ENCODE measurements at regions not wholly inside any gene's neighbourhood (a gene's known extent, or its start where the extent isn't known, plus 50 kb on each side); places are given as distances from the start of the nearest gene placed in this dataset.

DNA sequence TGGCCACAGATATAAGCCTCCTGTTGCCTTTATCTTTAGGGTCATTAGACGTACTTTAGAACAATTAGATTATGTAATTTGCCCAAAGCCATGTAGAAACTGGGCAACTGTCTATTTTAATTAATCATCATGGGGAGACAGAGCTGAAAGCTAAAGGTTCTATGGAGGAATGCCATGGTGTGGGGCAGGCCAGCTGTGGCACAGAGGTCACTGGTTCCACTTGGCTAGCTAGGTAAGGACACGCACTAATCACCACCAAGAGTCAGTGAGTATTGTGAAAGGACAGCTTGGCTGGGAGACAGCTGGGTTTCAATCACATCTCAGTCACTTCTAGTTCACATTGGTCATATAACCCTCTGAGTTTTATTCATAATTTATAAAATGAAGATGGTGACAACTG is 81.7 kb downstream of the HMHB1 start:
- no TSS peak for BruUV-seq (replicated peaks)

DNA sequence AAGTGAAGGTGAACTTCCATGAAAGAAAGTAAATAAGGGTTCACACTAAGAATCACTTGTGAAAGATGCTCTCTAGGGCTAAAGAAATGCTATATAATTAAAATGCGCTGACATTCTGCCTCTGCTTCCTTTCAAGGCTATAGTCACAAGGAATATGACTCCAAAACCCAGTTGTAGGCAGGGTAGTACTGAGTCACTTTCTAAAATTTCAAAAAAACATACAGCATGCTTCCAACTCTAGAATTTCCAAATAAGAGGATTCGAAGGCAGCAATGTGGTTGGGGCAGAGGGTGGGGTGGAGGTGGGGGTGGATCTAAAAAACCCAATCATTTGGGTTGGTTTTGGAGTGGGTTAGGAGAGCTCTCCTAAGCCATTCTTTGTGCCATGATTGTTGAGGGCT is 84.6 kb downstream of the HMHB1 start:
- ChIA-PET CTCF (interaction anchor here (0.5 kb wide), 1 partner anchor 714 kb away, joined by 5 read pairs; no protein-coding TSS in a partner anchor), POLR2A (ENCODE audit: unreplicated experiment) (no interaction called here)
- Histone ChIP-seq H3K9ac (ENCODE audit: low read length) (no peak overlapping the region), H3K36me3 (ENCODE audit: low read depth, low read length) (no peaks in the 10 kb centered on the region), H3K4me1 (ENCODE audit: insufficient read depth, low read length) (peaks cover 38% of the 10 kb centered on the region), H3K27me3 (ENCODE audit: low read length) (no peaks in the 10 kb centered on the region), H3K4me3 (ENCODE audit: low read length) (no peak overlapping the region), H3K4me2 (ENCODE audit: low read length) (no peak overlapping the region), H3K79me2 (ENCODE audit: low read length) (no peaks in the 10 kb centered on the region), H3K9me2 (replicated peaks; ENCODE audit: low read length) (no peaks in the 10 kb centered on the region), H2AFZ (ENCODE audit: low read length) (no peak overlapping the region), H3K27ac (ENCODE audit: low read length) (peak overlapping the region; percentile 37), H3K9me3 (ENCODE audit: low read length) (no peaks in the 10 kb centered on the region), H3F3A (ENCODE audit: low read length, unreplicated experiment) (no peaks in the 10 kb centered on the region), H4K20me1 (ENCODE audit: low read length) (no peaks in the 10 kb centered on the region)
- BruUV-seq (replicated peaks): no TSS peak
- no peak for ATAC-seq
- intact Hi-C loops (cut with micrococcal nuclease): loop anchor here (10.0 kb wide), 1 partner anchor 248 kb away; no protein-coding TSS in a partner anchor
- no peak for DNase-seq
- TF ChIP-seq EZH2 (IDR thresholded peaks at IDR 0.05; ENCODE audit: low read length, unreplicated experiment) (no peak), EZH2phosphoT487 (IDR thresholded peaks at IDR 0.05; ENCODE audit: borderline replicate concordance, low read length) (no peak)
- TF ChIP-seq, protein P1, sequence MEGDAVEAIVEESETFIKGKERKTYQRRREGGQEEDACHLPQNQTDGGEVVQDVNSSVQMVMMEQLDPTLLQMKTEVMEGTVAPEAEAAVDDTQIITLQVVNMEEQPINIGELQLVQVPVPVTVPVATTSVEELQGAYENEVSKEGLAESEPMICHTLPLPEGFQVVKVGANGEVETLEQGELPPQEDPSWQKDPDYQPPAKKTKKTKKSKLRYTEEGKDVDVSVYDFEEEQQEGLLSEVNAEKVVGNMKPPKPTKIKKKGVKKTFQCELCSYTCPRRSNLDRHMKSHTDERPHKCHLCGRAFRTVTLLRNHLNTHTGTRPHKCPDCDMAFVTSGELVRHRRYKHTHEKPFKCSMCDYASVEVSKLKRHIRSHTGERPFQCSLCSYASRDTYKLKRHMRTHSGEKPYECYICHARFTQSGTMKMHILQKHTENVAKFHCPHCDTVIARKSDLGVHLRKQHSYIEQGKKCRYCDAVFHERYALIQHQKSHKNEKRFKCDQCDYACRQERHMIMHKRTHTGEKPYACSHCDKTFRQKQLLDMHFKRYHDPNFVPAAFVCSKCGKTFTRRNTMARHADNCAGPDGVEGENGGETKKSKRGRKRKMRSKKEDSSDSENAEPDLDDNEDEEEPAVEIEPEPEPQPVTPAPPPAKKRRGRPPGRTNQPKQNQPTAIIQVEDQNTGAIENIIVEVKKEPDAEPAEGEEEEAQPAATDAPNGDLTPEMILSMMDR (conservative IDR thresholded peaks at IDR 0.05; ENCODE audit: low read depth, low read length): no peak

More for the DNA sequence above, 81.7 kb downstream of the HMHB1 start:
- no peaks in the 10 kb centered on the region for H4K20me1 ChIP-seq (ENCODE audit: low read length)
- no peak overlapping the region for H2AFZ ChIP-seq (ENCODE audit: low read length)
- no peak overlapping the region for H3K27ac ChIP-seq (ENCODE audit: low read length)
- no peaks in the 10 kb centered on the region for H3K9me3 ChIP-seq (ENCODE audit: low read length)
- H3K27me3 ChIP-seq (ENCODE audit: low read length): no peaks in the 10 kb centered on the region
- H3K4me3 ChIP-seq (ENCODE audit: low read length): no peak overlapping the region
- H3K4me1 ChIP-seq (ENCODE audit: insufficient read depth, low read length): peaks cover 36% of the 10 kb centered on the region
- ChIA-PET POLR2A (ENCODE audit: unreplicated experiment) (interaction anchor here (0.6 kb wide), 1 partner anchor 1467 kb away, joined by 7 read pairs; no protein-coding TSS in a partner anchor), CTCF (no interaction called here)
- ATAC-seq (no peak), DNase-seq (no peak)
- intact Hi-C loops (cut with micrococcal nuclease): loop anchor here (10.0 kb wide), 1 partner anchor 251 kb away; no protein-coding TSS in a partner anchor
- TF ChIP-seq, protein P1 (conservative IDR thresholded peaks at IDR 0.05; ENCODE audit: low read depth, low read length): no peak
- TF ChIP-seq EZH2 (IDR thresholded peaks at IDR 0.05; ENCODE audit: low read length, unreplicated experiment) (no peak), EZH2phosphoT487 (IDR thresholded peaks at IDR 0.05; ENCODE audit: borderline replicate concordance, low read length) (no peak)
- H3K79me2 ChIP-seq (ENCODE audit: low read length): no peaks in the 10 kb centered on the region
- H3K9me2 ChIP-seq (replicated peaks; ENCODE audit: low read length): no peaks in the 10 kb centered on the region
- no peaks in the 10 kb centered on the region for H3K36me3 ChIP-seq (ENCODE audit: low read depth, low read length)
- no peak overlapping the region for H3K4me2 ChIP-seq (ENCODE audit: low read length)
- H3K9ac ChIP-seq (ENCODE audit: low read length): no peak overlapping the region
- no peaks in the 10 kb centered on the region for H3F3A ChIP-seq (ENCODE audit: low read length, unreplicated experiment)

DNA sequence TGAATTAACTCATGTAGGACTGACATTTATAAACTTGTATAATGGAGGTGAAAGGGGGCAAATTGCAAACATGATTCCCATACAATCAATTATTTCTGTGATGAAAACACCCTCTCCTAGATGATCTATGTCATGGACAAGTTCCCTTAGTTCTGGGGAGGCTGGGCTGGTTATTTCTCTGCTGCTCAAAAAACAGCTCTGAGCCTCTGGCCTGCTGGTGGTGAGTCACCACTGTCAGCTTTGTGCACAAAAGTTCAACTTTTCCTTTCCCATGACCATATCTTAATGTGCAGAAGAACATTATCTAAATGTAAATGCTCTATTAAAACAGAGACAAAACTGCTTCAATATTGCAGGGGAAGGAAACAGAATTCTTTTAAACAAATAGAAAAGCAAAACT is 85.0 kb downstream of the HMHB1 start:
- Histone ChIP-seq H3K27ac (ENCODE audit: low read length) (peak overlapping the region; percentile 73), H3K4me3 (ENCODE audit: low read length) (no peak overlapping the region), H3K9me2 (replicated peaks; ENCODE audit: low read length) (no peaks in the 10 kb centered on the region), H3K36me3 (ENCODE audit: low read depth, low read length) (no peaks in the 10 kb centered on the region), H3K27me3 (ENCODE audit: low read length) (no peaks in the 10 kb centered on the region), H3K9me3 (ENCODE audit: low read length) (no peaks in the 10 kb centered on the region), H3K9ac (ENCODE audit: low read length) (no peak overlapping the region), H2AFZ (ENCODE audit: low read length) (no peak overlapping the region), H3K4me1 (ENCODE audit: insufficient read depth, low read length) (peaks cover 36% of the 10 kb centered on the region), H3F3A (ENCODE audit: low read length, unreplicated experiment) (no peaks in the 10 kb centered on the region), H3K79me2 (ENCODE audit: low read length) (no peaks in the 10 kb centered on the region), H4K20me1 (ENCODE audit: low read length) (no peaks in the 10 kb centered on the region), H3K4me2 (ENCODE audit: low read length) (no peak overlapping the region)
- CTCF ChIA-PET: interaction anchor here (0.5 kb wide), 1 partner anchor 714 kb away, joined by 5 read pairs; no protein-coding TSS in a partner anchor
- intact Hi-C loops (cut with micrococcal nuclease): loop anchor here (10.0 kb wide), 1 partner anchor 248 kb away; no protein-coding TSS in a partner anchor
- peak; percentile 49 for DNase-seq
- BruUV-seq (replicated peaks): no TSS peak
- ATAC-seq: peak; percentile 48
- TF ChIP-seq EZH2phosphoT487 (IDR thresholded peaks at IDR 0.05; ENCODE audit: borderline replicate concordance, low read length) (no peak), EZH2 (IDR thresholded peaks at IDR 0.05; ENCODE audit: low read length, unreplicated experiment) (no peak)
- TF ChIP-seq, protein P1 (conservative IDR thresholded peaks at IDR 0.05; ENCODE audit: low read depth, low read length): no peak
- POLR2A ChIA-PET (ENCODE audit: unreplicated experiment): no interaction called here

All from PC-3 (cell line).